ENCODE measurements at regions not wholly inside any gene's neighbourhood (a gene's known extent, or its start where the extent isn't known, plus 50 kb on each side); places are given as distances from the start of the nearest gene placed in this dataset.
"Not testable (repeated sequence)": the region's sequence is repeated elsewhere in the genome, so short reads cannot be mapped to it uniquely, and the experiment has no call there.

GRCh38 chr14:55977392-55978150, 140.6 kb upstream of the PELI2 start:
- DNase-seq (ENCODE audit: low read depth in 2 of 2): no peak

DNA sequence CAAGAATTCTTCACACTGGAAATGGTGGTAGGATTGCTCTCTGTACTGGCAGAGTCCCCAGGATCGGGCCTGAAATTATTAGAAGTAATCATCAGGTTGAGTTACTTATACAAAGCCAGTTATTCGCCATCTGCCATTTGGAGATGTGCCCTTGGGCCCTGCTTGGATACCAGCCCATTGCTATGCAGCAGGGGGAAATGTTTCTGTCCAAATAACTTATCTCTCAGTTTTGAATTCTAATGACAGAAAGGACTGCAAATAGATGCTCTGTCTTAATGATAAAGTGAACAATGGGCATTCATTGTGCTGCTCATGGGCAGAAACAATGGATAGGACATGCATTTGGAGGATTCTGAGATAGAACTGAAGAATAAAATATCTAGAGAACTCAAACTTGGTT, 139.1 kb upstream of the PELI2 start:
- no peak for DNase-seq (ENCODE audit: low read depth in 2 of 2)

DNA sequence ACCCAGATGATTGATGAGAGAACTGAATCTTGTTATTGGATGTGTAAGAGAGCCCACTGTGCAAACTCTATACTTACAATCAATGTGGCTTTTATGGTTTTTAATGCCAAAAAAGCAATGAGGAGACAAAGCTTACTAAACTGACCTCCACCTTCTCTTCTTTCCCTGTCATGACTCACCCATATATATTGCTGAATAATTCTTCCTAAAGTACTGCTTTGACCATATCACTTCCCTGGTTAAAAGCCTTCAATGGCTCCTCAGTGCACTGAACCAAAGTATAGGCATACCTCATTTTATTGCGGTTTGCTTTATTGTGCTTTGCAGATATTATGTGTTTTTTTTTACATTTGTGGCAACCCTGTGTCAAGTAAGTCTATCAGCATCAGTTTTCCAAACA, 138.4 kb upstream of the PELI2 start:
- DNase-seq (ENCODE audit: low read depth in 2 of 2): no peak

DNA sequence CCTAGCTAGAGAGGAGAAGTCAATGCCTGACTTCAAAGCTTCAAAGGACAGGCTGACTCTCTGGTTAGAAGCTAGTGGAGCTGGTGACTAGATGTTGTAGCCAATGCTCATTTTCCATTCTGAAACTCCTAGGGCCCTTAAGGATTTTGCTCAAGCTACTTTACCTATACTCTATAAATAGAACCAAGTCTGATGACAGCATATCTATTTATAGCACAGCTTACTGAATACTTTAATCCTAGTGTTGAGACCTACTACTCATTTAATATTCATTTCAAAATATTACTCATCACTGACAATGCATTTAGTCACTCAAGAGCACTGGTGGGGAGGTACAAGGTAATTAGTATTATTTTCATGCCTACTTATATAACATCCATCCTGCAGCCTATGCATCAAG, 137.2 kb upstream of the PELI2 start:
- DNase-seq (ENCODE audit: low read depth in 2 of 2): no peak

- DNase-seq (ENCODE audit: low read depth in 2 of 2): no peak
Measured at GRCh38 chr14:55986069-55986468, 132.1 kb upstream of the PELI2 start.

DNA sequence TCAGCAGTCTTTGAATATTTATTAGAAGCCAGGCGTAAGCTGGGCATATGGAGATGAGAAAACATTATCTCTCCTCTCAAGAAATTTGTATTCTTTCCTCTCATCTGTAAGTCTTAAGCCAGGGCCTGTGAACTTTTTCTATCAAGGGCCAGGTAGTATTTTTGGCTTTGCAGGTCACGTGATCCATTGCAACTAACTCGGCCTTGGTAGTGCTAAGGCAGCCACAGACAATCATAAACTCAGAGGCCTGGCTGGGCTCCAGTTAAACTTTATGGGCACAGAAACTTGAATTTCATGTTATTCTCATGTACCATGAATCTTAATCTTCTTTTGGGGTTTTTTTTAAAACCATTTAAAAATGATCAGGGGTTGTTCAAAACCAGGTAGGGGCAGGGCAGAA, 117.4 kb upstream of the PELI2 start:
- DNase-seq (ENCODE audit: low read depth in 2 of 2): no peak

DNA sequence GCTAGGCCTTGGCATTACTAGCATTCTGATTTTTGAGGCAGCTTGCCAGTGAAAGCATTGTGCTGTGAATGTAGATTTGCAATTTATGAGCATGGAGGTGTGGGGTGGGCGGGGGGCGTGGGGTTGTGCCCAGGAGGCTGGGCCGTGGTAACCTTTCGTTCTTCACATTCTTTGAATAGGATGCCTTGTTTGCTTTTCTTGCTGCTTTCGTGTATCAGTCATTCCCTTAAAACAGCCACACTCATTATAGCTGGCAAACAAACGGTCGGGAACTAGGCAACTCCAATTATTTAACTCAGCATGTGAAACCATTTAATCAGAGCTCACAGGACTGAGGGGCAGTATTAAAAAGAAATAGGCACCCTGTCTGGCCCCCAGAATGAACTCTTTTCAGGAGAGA, 115.9 kb upstream of the PELI2 start:
- no peak for DNase-seq (ENCODE audit: low read depth in 2 of 2)

DNA sequence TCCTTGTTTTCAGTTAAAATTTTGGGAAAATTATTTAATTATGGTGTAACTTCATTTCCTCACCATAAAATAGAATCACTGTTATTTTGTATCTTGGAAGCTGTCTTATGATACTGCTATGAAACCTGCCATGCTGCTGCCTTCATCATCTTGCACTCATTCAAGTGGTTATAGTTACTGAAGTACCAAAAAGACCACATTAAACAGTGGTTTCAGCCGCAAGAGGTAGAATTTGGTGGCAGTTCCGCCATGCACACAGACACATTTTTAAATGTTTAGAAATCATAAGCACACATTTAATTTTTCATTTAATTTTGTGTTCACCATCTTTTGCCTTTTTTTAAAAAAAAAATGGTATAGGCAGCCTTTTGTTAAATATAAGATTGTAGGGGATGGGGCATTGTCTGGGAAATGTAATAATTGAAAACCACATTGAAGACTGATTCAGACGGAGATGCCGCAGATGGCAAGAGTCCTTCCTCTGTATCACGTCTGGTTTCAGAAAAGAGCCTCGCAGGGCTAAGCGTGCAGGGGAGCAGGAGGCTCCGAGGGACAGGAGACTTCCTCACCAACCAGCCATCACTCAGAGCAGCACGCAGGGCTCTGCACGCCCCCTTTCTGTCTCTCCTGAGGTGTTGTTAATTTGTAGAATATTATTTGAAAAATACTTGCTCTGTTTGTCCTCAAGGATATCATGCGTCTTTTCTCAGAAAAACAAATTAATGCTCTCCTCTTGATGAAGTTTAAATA, 115.2 kb upstream of the PELI2 start:
- DNase-seq (ENCODE audit: low read depth in 2 of 2): no peak

GRCh38 chr14:56004323-56004722, 113.9 kb upstream of the PELI2 start:
- no peak for DNase-seq (ENCODE audit: low read depth in 2 of 2)

- DNase-seq (ENCODE audit: low read depth in 2 of 2): no peak
Measured at GRCh38 chr14:56004786-56005185, 113.4 kb upstream of the PELI2 start.

- DNase-seq (ENCODE audit: low read depth in 2 of 2): no peak
Measured at GRCh38 chr14:56005191-56006053, 112.8 kb upstream of the PELI2 start.

DNA sequence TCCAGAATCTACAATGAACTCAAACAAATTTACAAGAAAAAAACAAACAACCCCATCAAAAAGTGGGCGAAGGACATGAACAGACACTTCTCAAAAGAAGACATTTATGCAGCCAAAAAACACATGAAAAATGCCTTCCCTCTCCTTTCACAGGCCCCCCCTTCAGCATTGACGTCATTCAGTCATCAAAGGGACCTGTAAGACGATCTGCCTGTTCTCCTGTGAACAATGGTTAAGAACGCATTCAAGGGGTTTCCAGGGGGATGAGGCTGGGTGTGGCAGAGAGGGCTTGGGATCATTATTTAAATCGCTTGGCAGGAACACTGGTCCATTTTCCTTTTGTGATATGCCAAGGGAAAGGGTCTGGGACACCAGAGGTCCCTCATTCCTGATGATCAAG, 110.7 kb upstream of the PELI2 start:
- not testable (repeated sequence) for DNase-seq (ENCODE audit: low read depth in 2 of 2)

GRCh38 chr14:56008150-56008549, 110.1 kb upstream of the PELI2 start:
- DNase-seq (ENCODE audit: low read depth in 2 of 2): no peak

DNA sequence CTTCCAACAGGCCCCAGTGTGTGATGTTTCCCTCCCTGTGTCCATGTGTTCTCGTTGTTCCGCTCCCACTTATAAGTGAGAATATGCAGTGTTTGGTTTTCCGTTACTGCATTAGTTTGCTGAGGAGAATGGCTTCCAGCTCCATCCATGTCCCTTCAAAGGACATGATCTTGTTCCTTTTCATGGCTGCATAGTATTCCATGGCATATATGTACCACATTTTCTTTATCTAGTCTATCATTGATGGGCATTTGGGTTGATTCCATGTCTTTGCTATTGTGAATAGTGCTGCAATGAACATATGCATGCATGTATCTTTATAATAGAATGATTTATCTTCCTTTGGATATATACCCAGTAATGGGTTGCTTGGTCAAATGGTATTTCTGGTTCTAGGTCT, 109.5 kb upstream of the PELI2 start:
- not testable (repeated sequence) for DNase-seq (ENCODE audit: low read depth in 2 of 2)

DNA sequence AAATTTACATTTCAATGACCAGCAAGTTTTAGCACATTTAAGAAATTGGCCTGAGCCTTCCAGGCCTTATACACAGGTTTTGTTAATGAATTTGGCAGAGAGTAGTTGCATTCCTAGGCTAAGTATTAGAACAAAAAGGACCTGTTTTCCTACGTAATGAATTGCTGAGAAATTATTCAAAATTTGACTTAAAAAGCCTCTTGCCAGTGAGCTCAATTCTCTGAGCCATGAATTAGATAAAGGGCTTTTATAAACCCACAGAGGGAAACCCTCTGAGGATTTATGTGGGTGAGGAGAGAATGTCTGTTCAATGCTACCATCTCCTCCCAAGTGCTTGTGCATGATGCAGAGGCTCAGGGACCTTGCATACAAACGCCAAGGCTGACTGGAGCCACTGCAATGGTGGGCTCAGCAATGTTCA, 94.5 kb upstream of the PELI2 start:
- no peak for DNase-seq (ENCODE audit: low read depth in 2 of 2)

DNA sequence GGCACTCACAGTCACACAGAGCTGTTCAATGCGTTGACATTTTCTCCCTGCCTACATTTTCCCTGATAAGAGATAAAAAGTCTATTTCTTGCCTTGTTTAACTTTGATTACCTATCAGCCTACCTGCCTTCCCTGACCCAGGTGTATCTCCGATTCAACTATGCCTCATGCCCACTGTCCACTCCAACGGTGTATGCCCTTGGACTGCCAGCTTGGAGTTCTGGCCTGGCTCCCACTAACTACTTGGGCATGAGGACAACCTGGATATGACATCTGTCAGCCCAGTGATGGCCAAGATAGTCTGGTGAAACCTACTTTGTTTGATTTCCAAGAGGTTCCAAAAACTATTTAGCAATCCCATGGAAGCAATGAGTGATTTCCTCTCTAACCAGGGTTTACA, 93.0 kb upstream of the PELI2 start:
- DNase-seq (ENCODE audit: low read depth in 2 of 2): no peak

DNA sequence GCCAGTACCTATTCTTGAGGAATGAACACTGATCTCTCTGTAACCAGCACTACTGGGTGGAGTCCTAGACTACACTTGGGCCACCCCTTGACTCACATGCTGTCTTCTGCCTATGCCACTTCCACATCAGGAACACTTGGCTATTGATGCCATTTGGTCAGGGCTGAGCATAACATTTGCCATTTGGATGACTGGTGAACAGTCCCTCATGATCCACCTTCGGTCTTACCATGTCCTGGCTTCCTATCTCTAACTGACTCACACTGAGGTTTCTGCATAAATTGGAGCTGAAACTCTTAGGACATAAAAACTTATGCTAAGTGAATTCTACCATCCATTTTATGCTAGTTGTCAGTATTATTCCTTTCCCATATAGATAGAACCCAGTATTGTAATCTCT, 91.7 kb upstream of the PELI2 start:
- DNase-seq (ENCODE audit: low read depth in 2 of 2): no peak

DNA sequence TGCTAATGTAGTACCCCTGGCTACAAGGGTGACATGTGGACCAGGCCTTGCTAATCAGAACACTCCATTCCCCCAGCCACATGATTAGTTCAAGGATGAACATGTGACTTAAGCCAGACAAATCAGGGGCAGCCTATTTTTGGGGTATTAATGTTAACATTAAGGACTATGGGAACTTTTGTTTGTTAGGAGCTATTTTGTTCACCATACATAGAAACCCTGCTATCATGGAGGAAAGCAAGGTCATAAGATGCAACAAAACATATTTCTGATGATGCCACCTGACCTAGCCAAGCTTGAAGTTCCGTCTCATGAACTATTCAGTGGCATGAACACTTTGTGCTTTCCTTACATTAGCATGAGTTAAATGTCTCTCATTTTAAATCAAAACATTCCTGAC, 90.8 kb upstream of the PELI2 start:
- DNase-seq (ENCODE audit: low read depth in 2 of 2): no peak

- DNase-seq (ENCODE audit: low read depth in 2 of 2): no peak
Measured at GRCh38 chr14:56027916-56028712, 90.1 kb upstream of the PELI2 start.

- DNase-seq (ENCODE audit: low read depth in 2 of 2): no peak
Measured at GRCh38 chr14:56036353-56036752, 81.9 kb upstream of the PELI2 start.

DNA sequence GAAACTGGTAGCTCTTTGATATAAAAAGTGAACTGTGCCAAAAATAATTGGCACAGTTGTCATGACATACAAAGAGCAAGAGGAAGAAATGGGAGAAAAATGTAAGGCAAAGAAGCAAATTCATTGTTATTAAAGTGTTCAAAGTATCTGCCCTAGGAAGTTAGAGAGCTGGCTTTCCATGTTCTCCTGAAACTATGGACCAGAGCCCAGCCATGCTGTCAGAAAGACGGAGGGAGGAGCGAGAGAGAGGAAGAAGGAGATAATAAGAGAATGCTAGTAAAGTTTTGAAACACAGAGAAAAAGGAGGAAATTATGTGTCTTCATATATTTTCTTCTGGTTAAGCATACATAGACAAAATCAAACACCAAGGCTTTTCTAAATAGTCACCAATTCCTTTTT, 78.1 kb upstream of the PELI2 start:
- no peak for DNase-seq (ENCODE audit: low read depth in 2 of 2)

DNA sequence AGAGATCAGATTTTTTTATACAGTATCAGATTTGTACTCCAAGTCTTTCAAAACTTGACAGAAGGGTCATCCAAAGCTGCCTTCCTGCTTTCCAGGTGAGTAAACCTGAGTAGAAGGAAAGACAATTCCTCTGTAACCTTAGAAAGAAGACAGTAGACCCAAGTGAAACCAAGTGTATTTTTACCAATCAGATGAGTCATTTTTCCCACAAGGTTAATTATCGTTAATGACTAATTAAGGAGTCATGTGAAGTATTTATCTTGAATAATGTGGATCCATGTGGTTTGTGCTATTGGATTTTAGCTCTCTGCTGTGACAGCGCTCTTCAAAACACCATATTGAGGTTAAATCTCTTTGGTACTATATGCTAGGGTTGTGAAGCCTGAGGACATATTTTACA, 74.0 kb upstream of the PELI2 start:
- DNase-seq (ENCODE audit: low read depth in 2 of 2): no peak

Data from stimulated activated CD4-positive, alpha-beta T cell treated with anti-CD3 and anti-CD28 coated beads, Interleukin-1b, Interleukin-23, amount 100 ng/mL, for 1 hour (primary cell).